ENCODE measurements at regions not wholly inside any gene's neighbourhood (a gene's known extent, or its start where the extent isn't known, plus 50 kb on each side); places are given as distances from the start of the nearest gene placed in this dataset.

- 30% methylated on average over 1 of the region's 1 CpG for WGBS
- DNase-seq (ENCODE audit: low spot score in 2 of 2), result no peak
- no peak for TF ChIP-seq POLR2A (IDR thresholded peaks at IDR 0.05)
- TF ChIP-seq POLR2AphosphoS5 (IDR thresholded peaks at IDR 0.05), result no peak
- TF ChIP-seq EP300 (IDR thresholded peaks at IDR 0.05), result no peak
- TF ChIP-seq CTCF (IDR thresholded peaks at IDR 0.05), result no peak
- Histone ChIP-seq H3K4me1 (peaks cover 17% of the 10 kb centered on the region), H3K36me3 (no peaks in the 10 kb centered on the region), H3K9me3 (no peaks in the 10 kb centered on the region), H3K4me3 (no peak overlapping the region), H3K27ac (no peak overlapping the region), H3K27me3 (no peaks in the 10 kb centered on the region)
Observed at GRCh38 chr13:37495046-37495445, 103.5 kb downstream of the POSTN start.

- DNase-seq (ENCODE audit: low spot score in 2 of 2), result no peak
- TF ChIP-seq EP300 (IDR thresholded peaks at IDR 0.05) (no peak), CTCF (IDR thresholded peaks at IDR 0.05) (no peak), POLR2AphosphoS5 (IDR thresholded peaks at IDR 0.05) (no peak), POLR2A (IDR thresholded peaks at IDR 0.05) (no peak)
- no peaks in the 10 kb centered on the region for H3K27me3 ChIP-seq
- no peaks in the 10 kb centered on the region for H3K36me3 ChIP-seq
- 89% methylated on average over 3 of the region's 3 CpGs for WGBS
- H3K27ac ChIP-seq, result no peak overlapping the region
- H3K4me3 ChIP-seq, result no peak overlapping the region
- H3K4me1 ChIP-seq, result peaks cover 17% of the 10 kb centered on the region
- H3K9me3 ChIP-seq, result no peaks in the 10 kb centered on the region
Observed at GRCh38 chr13:37493775-37494174, 104.8 kb downstream of the POSTN start.

GRCh38 chr13:37492741-37493514 is 105.6 kb downstream of the POSTN start:
- 30% methylated on average over 3 of the region's 3 CpGs for WGBS
- TF ChIP-seq EP300 (IDR thresholded peaks at IDR 0.05) (no peak), CTCF (IDR thresholded peaks at IDR 0.05) (no peak), POLR2AphosphoS5 (IDR thresholded peaks at IDR 0.05) (no peak), POLR2A (IDR thresholded peaks at IDR 0.05) (no peak)

GRCh38 chr13:37492075-37492474 is 106.5 kb downstream of the POSTN start:
- Histone ChIP-seq H3K27ac (no peak overlapping the region), H3K4me3 (no peak overlapping the region)
- TF ChIP-seq POLR2A (IDR thresholded peaks at IDR 0.05), result no peak

More at GRCh38 chr13:37492741-37493514, 105.6 kb downstream of the POSTN start:
- no peak for DNase-seq (ENCODE audit: low spot score in 2 of 2)
- Histone ChIP-seq H3K36me3 (no peaks in the 10 kb centered on the region), H3K4me1 (peaks cover 17% of the 10 kb centered on the region), H3K27me3 (no peaks in the 10 kb centered on the region), H3K4me3 (no peak overlapping the region), H3K27ac (no peak overlapping the region), H3K9me3 (no peaks in the 10 kb centered on the region)

GRCh38 chr13:37491661-37492060 is 106.9 kb downstream of the POSTN start:
- 51% methylated on average over 3 of the region's 3 CpGs for WGBS
- no peak for DNase-seq (ENCODE audit: low spot score in 2 of 2)

More at GRCh38 chr13:37492075-37492474, 106.5 kb downstream of the POSTN start:
- Histone ChIP-seq H3K36me3 (no peaks in the 10 kb centered on the region), H3K4me1 (peaks cover 17% of the 10 kb centered on the region), H3K27me3 (no peaks in the 10 kb centered on the region), H3K9me3 (no peaks in the 10 kb centered on the region)
- no peak for DNase-seq (ENCODE audit: low spot score in 2 of 2)

More at GRCh38 chr13:37491661-37492060, 106.9 kb downstream of the POSTN start:
- Histone ChIP-seq H3K4me3 (no peak overlapping the region), H3K27ac (no peak overlapping the region), H3K27me3 (no peaks in the 10 kb centered on the region), H3K4me1 (peaks cover 17% of the 10 kb centered on the region), H3K36me3 (no peaks in the 10 kb centered on the region), H3K9me3 (no peaks in the 10 kb centered on the region)
- TF ChIP-seq CTCF (IDR thresholded peaks at IDR 0.05) (no peak), EP300 (IDR thresholded peaks at IDR 0.05) (no peak), POLR2A (IDR thresholded peaks at IDR 0.05) (no peak), POLR2AphosphoS5 (IDR thresholded peaks at IDR 0.05) (no peak)
